NCI-H774 (cell line): ENCODE measurements at regions not wholly inside any gene's neighbourhood (a gene's known extent, or its start where the extent isn't known, plus 50 kb on each side); places are given as distances from the start of the nearest gene placed in this dataset.
A peak's percentile ranks its signal among the peaks of the same experiment; 100 is the strongest.

ENCODE experiments used
- DNase-seq: peaks from one replicate; lab custom pipeline; 2025; lab: John Stamatoyannopoulos, UW

DNA sequence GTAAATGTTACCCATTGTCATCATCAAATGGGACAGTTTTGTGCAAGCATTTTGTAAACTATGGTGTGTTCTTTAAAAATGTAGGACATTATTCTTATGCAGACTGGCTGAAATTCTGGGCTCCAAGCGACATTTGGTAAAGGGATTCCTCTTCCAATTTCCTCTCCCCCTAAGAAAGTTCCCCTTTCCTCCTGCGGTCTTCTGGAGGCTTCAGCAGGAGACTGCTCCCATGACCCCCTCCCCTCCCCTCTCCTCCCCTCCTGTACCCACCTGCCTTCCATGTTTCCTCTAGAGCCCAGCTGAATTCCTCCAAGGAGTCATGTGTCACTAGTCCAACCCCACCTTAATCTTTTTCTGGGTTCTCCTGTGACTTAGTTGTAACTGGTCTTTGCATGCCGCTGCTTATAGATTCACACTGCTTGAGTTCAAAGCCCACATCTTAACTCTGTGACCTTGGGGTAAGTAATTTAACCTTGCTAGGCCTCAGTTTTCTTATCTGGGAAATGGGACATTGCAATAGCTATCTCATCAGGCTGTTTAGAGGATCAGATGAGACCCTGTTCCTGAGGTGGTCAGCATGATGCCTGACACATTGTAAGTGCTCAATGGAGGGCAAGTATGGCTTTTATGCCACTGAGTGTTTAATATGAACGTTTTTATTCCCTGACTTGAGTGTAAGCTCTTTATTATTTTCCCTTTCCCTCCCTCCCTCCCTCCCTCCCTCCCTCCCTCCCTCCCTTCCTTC is 69.9 kb upstream of the WDR26 start:
- DNase-seq: no peak

DNA sequence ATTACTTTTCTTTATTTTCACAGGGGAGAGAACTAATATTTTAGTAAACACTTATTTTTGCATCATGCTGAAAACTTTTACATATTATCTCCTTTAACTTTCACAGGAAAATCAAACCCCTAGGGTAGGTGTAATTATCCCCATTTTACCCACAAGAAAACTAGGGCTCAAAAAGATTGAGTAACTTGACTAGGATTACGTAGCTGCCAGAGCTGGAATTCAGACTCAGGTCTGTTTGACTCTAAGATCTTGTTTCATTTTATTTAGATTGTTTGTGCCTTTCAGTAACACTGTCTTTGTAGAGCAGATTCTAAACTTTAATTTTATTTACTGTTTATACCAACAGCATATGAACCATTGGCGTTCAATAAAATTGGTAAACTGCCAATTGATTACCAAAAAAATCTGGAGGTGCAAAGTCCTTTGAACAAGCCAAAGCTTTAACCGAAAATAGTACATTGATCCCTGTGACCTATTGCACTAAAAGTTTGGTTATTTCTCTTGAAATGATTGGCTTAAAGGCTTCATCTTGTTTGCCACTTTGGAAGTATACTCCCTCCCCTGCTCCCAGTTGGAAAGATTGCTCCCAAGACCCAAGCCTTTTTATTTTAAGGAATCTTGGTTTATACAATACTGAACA is 71.0 kb upstream of the WDR26 start:
- no peak for DNase-seq

- no peak for DNase-seq
These were observed 71.7 kb upstream of the WDR26 start for GRCh38 chr1:224506141-224506814.

- no peak for DNase-seq
These were observed 73.3 kb upstream of the WDR26 start for GRCh38 chr1:224507771-224508523.

GRCh38 chr1:224509907-224510306 is 75.3 kb upstream of the WDR26 start:
- DNase-seq: no peak

DNA sequence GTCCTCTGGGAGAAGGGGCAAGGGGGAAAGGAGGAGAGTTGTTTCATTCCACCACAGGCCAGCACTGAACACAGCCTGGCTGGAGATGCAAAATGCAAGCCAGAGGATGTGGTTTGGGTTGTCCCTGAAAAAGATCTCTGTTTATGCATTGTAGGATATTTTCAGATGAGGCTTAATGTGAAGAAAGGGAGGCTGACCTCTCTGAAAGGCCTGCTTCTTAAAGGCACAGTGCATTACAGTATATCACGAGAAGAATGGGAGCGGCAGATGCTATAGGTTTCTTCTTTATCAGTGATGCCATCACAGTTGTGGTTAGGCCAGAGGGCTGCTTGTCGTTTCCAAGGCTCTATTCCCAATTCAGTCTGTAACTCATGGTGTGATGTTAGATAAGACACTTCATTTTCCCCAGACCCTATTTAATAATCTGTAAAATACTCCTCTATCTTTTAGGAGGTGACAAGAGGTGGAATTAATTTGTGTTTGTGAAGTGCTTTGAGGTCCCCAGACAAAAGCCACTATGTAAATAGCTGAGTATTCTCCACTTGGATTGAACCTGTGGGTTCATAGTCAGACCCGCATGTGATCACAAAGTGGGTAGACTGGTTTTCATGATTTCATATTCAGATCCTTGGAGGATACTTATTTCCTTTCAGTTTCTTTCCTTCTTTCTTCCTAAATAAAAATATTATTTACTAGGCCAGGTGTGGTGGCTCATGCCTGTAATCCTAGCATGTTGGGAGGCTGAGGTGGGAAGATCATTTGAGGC is 76.5 kb upstream of the WDR26 start:
- DNase-seq: no peak

GRCh38 chr1:224512600-224513151 is 78.1 kb upstream of the WDR26 start:
- no peak for DNase-seq

GRCh38 chr1:224513383-224513782 is 78.8 kb upstream of the WDR26 start:
- no peak for DNase-seq

- DNase-seq: peak; percentile 84
These were observed 79.2 kb upstream of the WDR26 start for GRCh38 chr1:224513787-224514209.

DNA sequence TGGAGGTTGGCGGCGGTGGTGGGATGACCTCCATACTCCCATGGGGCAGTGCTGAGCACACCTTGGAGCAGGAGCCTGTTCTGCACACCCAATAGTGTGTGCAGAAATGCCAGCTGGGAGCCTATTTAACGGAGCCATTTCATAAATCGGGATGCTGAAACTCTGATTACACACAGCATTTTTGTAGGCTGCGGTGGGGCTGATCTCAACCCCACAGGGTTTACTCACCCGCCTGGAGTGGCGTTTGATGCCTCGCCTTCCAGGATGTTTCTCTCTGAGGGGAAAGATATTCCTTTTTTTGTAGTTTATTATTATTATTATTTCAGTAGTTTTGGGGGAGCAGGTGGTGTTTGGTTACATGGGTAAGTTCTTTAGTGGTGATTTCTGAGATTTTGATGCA is 82.6 kb upstream of the WDR26 start:
- DNase-seq: no peak

DNA sequence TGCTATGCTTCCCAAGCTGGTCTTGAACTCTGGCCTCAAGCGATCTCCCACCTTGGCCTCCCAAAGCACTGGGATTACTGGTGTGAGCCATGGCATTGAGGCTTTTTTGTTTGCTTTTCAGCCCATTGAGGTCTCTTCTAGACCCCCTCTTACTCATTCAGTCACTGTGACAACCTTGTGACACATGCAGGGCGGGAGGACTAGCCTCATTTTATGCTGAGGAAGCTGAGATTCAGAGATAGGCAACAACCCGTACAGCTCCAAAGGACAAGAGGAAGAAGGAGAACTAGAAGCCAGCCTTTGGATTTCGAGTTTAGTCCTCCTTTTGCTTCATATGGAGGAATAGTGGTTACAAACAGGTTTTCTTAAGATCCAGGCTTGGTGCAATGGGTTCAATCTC is 83.9 kb upstream of the WDR26 start:
- no peak for DNase-seq

DNA sequence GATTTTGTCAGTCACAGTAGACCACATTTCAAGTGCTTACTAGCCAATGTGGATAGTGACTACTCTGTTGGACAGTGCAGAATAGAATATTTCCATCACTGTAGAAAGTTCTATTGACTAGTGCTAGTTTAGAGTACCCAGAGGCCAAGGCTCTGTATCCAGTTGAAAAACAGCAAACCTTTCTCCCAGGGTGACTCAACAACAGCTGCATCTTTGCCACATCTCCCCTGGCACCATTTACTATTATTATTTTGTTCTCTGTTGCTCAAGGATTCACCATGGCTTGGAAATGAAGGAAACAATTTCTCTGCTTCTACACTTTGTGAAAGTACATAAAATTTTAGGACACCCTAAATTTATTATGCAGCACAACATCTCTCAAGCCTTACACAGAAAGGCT is 85.3 kb upstream of the WDR26 start:
- DNase-seq: no peak

DNA sequence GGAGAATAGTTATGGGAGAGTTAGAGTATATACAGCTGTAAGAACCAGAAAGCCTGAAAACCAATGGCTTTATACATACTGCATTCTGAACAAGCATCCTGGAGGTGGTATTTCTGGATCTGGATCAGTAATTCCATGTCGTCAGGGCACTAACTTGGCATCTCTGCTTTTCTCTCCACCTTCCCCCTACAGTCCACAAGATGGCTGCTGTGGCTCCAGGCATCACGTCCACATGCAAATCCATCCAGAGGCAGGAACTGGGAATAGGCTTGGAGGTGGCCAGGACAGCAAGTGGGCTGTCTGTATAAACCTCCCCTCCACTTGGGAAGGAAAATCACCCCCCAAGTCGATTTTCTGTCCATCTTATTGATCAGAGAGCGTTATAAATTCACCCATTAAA is 86.2 kb upstream of the WDR26 start:
- DNase-seq: no peak

GRCh38 chr1:224521904-224522734 is 87.5 kb upstream of the WDR26 start:
- DNase-seq: no peak

- no peak for DNase-seq
These were observed 89.1 kb upstream of the WDR26 start for GRCh38 chr1:224523676-224524075.

- no peak for DNase-seq
These were observed 90.1 kb upstream of the WDR26 start for GRCh38 chr1:224524679-224525078.

GRCh38 chr1:224525411-224526040 is 90.6 kb upstream of the CNIH3 start:
- no peak for DNase-seq

GRCh38 chr1:224526771-224527170 is 89.3 kb upstream of the CNIH3 start:
- no peak for DNase-seq

- no peak for DNase-seq
These were observed 87.2 kb upstream of the CNIH3 start for GRCh38 chr1:224528900-224529299.

- DNase-seq: no peak
These were observed 86.3 kb upstream of the CNIH3 start for GRCh38 chr1:224529844-224530243.
